ENCODE measurements at regions not wholly inside any gene's neighbourhood (a gene's known extent, or its start where the extent isn't known, plus 50 kb on each side); places are given as distances from the start of the nearest gene placed in this dataset.

GRCh38 chr14:23708343-23708742 is 72.2 kb downstream of the DHRS2 start:
- TF ChIP-seq POLR2A (IDR thresholded peaks at IDR 0.05) (no peak), CTCF (IDR thresholded peaks at IDR 0.05) (no peak)
